Loucy (cell line): ENCODE measurements at regions not wholly inside any gene's neighbourhood (a gene's known extent, or its start where the extent isn't known, plus 50 kb on each side); places are given as distances from the start of the nearest gene placed in this dataset.

Source experiments
- CTCF ChIP-seq: fragments of 200-600 bp; sonication (generic); conservative IDR thresholded peaks from 2 replicates; pipeline ENCODE4 v1.5.1; 2014; ENCODE audit warnings: mild to moderate bottlenecking, antibody characterized with exemption, low read length
- EZH2phosphoT487 ChIP-seq: fragments of 200-600 bp; IDR thresholded peaks from 2 replicates; pipeline ENCODE4 v1.6.1; 2018; ENCODE audit warnings: antibody characterized with exemption, mild to moderate bottlenecking, moderate library complexity, borderline replicate concordance

- TF ChIP-seq CTCF (no peak), EZH2phosphoT487 (no peak)
These were observed 85.9 kb downstream of the BOD1 start for GRCh38 chr5:173530547-173530946.
